Stimulated activated CD8-positive, alpha-beta memory T cell treated with anti-CD3 and anti-CD28 coated beads, Interleukin-7, amount 100 ng/mL, for 4 hours (primary cell): ENCODE measurements at regions not wholly inside any gene's neighbourhood (a gene's known extent, or its start where the extent isn't known, plus 50 kb on each side); places are given as distances from the start of the nearest gene placed in this dataset.

Experiments
- DNase-seq, 2 donors: peaks; one replicate each; pipeline ENCODE4 v3.0.0-alpha.2; 2020; ENCODE audit warnings: low read depth in 2 of 2

DNA sequence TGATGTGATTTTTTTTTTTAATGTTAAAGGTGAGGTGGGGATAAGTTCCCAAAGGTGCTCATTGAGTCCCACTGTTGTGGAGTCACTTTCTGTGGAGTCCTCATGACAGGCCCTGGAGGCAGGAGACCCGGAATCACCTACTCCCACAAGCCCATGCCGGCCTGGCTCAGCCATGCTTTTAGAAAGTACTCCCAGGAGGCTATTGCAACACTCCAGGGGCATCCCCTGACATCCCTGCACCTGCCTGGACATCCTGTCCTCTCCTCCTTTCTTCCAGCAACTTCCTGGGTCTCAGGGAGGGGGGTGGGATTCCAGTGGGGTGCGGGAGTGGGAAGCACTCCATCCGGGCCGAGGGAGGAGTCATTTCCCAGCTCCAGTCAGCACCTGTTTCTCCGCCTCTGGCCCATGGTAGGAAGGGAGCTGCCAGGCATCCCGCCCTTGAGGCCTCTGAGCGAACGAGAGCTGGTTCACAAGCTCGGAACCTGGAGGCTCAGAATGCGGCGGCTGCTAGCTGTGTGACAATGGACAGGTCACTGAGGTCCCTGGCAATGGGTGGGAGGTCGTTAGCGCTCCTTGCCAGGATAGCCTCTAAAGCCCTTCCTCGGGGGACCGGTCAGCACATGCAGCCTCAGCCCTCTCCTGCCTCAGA, 163.9 kb upstream of the ID2 start:
- no peak for DNase-seq

- no peak for DNase-seq
Observed at GRCh38 chr2:8518979-8519668, 162.7 kb upstream of the ID2 start.

DNA sequence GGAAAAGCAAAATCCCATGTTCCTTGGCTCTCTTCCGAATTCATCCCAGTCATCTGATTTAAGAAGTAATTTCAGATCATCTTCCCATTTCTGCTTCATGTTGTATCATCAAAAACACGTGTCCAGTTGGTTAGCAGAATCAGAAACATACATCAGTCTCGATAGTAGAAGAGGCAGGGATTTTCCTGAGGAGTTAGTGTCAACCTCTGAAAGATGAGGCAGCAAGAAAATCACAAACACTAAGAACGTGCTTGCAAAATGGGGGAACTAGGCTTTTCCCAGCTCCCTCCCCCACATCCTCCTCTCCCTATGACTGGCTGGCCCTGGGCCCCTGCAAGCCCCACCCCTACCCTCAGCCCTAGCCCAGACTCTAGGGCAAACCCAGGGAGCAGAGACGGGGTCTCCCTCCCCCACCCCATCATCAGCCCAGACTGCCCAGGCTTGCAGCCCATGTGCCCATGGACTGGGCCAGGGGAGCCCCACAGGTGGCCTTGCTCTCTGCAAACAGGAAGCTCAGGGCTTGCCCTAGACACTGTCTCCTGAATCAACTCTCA, 161.0 kb upstream of the ID2 start:
- no peak for DNase-seq

- no peak for DNase-seq
Observed at GRCh38 chr2:8522687-8523086, 159.2 kb upstream of the ID2 start.

DNA sequence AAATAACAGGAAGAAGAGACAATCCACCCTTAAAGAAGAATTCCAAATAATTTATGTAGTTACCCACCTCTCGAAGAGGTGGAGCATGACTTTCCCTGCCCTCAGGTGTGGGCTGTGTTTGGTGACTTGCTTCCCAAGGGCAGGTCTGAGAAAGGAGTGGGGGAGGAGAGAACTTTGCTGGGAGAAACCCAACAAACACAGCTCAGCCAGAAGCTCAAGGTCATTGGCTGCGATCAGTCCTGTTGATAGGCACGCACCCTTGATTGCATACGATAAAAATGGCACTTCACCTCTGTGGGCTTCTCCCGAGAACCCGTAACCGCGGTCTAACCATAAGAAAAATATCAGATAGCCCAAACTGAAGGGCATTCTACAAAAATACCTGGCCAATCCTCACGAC, 157.5 kb upstream of the ID2 start:
- no peak for DNase-seq

DNA sequence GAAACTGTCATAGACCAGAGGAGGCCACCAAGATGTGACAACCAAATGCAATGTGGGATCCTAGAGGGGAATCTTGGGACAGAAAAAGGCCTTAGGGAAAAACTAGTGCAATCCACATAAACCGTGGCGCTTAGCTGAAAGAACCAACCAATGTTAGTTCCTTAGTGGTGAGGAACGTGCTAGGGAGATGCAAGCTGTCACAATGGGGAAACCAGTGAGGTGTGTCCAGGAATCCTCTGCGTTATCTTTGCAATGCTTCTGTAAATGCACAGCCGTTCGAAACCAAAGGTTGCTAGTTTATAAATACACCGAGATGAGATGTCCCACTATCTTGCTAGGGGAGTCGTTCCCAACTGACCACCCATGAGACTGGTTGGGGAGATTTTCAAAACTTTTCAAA, 157.0 kb upstream of the ID2 start:
- DNase-seq, result no peak

- no peak for DNase-seq
Observed at GRCh38 chr2:8525236-8525581, 156.6 kb upstream of the ID2 start.

- DNase-seq, result no peak
Observed at GRCh38 chr2:8525582-8526402, 156.1 kb upstream of the ID2 start.

GRCh38 chr2:8526403-8526696, 155.5 kb upstream of the ID2 start:
- no peak for DNase-seq

- DNase-seq, result no peak
Observed at GRCh38 chr2:8527031-8527430, 154.8 kb upstream of the ID2 start.

GRCh38 chr2:8527676-8528075, 154.2 kb upstream of the ID2 start:
- no peak for DNase-seq

DNA sequence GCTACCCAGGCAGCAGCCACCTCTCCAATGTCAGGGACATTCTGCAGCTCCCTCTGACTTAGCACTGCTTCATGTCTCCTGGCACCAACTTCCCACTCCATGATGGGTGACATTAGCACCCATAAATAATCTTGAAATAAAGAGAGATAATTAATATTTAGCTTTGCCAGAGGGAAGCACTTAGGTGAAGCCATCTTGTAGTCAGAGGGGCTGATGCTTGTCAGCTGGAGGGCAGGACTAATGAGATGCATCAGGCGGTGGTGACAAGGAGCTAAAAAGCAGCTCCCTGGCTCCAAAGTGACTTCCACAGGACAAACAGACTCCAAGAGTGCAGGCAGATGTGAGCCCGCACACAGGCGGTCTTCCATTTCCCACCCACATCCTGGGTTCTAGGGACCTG, 153.0 kb upstream of the ID2 start:
- DNase-seq, result no peak

- no peak for DNase-seq
Observed at GRCh38 chr2:8529706-8530277, 152.1 kb upstream of the ID2 start.

GRCh38 chr2:8531481-8531880, 150.4 kb upstream of the ID2 start:
- no peak for DNase-seq

GRCh38 chr2:8532438-8532837, 149.4 kb upstream of the ID2 start:
- DNase-seq, result no peak

GRCh38 chr2:8533923-8534322, 147.9 kb upstream of the ID2 start:
- DNase-seq, result no peak

GRCh38 chr2:8534386-8534728, 147.5 kb upstream of the ID2 start:
- DNase-seq, result no peak

GRCh38 chr2:8534729-8535468, 147.0 kb upstream of the ID2 start:
- no peak for DNase-seq

- no peak for DNase-seq
Observed at GRCh38 chr2:8535469-8535795, 146.4 kb upstream of the ID2 start.

DNA sequence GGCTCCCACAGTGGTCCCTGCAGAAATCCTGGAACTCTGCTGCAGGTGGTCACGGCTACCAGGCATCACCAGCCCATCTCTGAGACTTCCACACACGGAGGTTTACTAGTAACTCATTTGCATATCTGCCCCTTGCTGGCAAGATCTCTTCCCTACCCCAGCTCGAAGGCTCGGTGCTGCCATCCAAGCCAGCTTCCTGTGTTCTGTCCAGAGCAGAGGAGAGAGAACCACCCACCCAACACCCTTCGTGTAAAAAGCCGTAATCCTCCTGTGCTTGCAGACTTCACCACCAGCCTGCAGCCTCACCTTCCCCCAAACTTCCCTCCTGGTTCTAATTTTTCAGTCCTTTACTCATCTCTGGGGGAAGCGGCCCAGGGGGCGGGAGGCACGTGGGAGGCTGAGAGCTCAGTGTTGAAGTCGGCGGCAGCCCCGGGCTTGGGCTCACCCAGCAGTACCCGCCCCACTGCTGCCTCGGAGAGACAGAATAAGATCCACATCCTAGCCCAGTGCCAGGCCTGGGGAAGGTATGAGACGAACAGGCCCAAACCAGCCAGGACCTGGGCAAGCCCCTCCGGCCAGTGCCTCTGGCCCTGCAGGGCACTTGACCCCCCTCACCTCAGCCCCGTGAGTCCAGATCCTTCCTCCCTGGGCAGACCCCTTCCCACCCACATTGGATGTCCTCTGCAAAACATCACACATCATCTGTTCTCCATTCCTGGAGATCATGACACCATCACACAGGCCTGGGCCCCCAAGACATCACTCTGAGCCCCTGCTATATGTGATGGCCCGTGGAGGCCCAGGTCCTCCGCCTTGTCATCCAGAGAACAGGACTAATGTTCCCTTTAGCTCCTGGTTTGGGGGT, 145.8 kb upstream of the ID2 start:
- no peak for DNase-seq
